LNCAP (cell line): ENCODE measurements at regions not wholly inside any gene's neighbourhood (a gene's known extent, or its start where the extent isn't known, plus 50 kb on each side); places are given as distances from the start of the nearest gene placed in this dataset.

Experiments used
- CTCF ChIP-seq: fragments of 450-650 bp; IDR thresholded peaks from 2 replicates; pipeline ENCODE4 v1.5.1; 2017; ENCODE audit warnings: mild to moderate bottlenecking

- TF ChIP-seq CTCF, result no peak
Observed at GRCh38 chr2:138102664-138103063, 138.4 kb downstream of the HNMT start.

- no peak for TF ChIP-seq CTCF
Observed at GRCh38 chr2:138103156-138103555, 138.9 kb downstream of the HNMT start.

- no peak for TF ChIP-seq CTCF
Observed at GRCh38 chr2:138104071-138104470, 139.8 kb downstream of the HNMT start.

DNA sequence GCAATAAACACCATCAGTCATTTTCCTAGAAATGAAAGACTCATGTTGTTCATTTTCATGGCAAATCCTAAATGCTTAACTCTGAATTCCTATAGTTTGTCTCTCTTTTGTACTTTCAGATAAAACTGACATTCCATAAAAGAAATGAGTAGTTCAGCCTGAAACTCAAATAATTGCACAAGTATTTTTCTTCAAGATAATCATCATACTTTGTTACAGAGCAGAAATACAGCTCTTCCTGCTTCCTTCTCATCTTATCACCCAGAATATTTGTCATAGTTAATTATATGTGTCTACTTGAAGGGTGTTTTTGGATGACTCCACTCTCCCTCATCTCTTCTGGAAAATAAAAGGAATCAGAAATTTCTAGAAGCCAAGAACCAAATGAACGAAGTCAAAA lies 141.1 kb downstream of the HNMT start:
- no peak for TF ChIP-seq CTCF

- TF ChIP-seq CTCF, result no peak
Observed at GRCh38 chr2:138106606-138107005, 142.3 kb downstream of the HNMT start.

GRCh38 chr2:138107288-138107687 lies 143.0 kb downstream of the HNMT start:
- no peak for TF ChIP-seq CTCF

DNA sequence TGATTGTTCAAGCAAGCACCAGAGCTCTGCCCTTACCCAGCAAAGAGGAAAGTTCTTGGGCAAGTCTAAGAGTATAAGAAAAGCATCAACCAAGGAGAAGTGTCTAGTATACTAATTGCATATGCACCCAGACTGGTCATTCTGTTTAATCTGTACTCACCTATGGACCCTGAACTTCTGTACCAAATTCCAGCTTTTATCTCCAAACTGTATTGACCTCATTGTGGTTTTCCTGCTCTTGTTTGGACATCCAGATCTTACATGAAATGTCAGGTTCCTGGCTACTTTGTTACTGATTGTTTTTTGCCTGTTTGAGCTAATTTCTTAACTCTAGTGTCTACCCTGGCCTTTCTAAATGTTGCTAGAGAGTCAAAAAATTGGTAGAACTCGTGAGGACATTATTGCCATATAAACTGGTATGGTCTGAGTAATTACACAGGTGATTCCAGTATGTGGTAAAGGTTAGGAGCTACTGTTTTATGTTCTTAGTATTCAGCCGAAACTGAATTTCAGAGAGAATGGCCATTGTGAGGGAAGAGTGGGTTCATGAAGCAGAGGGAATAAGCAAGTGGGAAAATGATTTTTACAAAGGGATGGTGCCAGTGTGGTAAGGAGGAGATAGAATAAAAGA lies 146.3 kb downstream of the HNMT start:
- no peak for TF ChIP-seq CTCF

GRCh38 chr2:138112536-138112935 lies 148.3 kb downstream of the HNMT start:
- no peak for TF ChIP-seq CTCF
